LNCaP clone FGC (cell line): ENCODE measurements at regions not wholly inside any gene's neighbourhood (a gene's known extent, or its start where the extent isn't known, plus 50 kb on each side); places are given as distances from the start of the nearest gene placed in this dataset.
"Not testable (repeated sequence)": the region's sequence is repeated elsewhere in the genome, so short reads cannot be mapped to it uniquely, and the experiment has no call there.

Source experiments
- DNase-seq: peaks from one replicate; pipeline ENCODE4 v3.0.0-alpha.2; 2011; ENCODE audit warnings: low read depth
- H3K4me3 ChIP-seq: 2 replicates; pipeline ENCODE4 v1.5.1; 2011; ENCODE audit warnings: mild to moderate bottlenecking, low read depth, low read length, control low read depth
- TF ChIP-seq, protein P1 (sequence below): IDR thresholded peaks from 2 replicates; pipeline ENCODE4 v1.5.1; 2012; ENCODE audit warnings: mild to moderate bottlenecking; ENCODE audit not compliant: control insufficient read depth, insufficient read depth; ENCODE audit errors: extremely low read depth

DNA sequence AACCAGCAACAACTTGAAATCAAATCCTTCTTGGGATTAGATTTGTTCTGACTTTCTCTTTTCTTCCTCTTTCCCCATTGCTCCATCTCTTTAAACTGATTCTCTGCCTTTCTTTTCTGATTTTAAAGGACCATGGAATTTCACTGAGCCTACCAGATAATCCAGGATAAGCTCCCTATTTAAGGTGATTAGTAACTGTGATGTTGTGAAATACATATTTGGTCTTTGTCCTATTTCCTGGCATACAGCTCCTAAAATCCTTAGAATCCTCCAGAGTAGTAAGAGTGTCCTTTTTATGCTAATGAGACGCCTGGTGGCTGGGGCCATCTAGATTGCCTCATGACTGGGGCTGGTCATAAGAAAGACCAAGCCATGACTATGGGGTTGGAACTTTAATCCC is 236.9 kb downstream of the USP25 start:
- no peak for DNase-seq
- no peak overlapping the region for H3K4me3 ChIP-seq
- TF ChIP-seq, protein P1, sequence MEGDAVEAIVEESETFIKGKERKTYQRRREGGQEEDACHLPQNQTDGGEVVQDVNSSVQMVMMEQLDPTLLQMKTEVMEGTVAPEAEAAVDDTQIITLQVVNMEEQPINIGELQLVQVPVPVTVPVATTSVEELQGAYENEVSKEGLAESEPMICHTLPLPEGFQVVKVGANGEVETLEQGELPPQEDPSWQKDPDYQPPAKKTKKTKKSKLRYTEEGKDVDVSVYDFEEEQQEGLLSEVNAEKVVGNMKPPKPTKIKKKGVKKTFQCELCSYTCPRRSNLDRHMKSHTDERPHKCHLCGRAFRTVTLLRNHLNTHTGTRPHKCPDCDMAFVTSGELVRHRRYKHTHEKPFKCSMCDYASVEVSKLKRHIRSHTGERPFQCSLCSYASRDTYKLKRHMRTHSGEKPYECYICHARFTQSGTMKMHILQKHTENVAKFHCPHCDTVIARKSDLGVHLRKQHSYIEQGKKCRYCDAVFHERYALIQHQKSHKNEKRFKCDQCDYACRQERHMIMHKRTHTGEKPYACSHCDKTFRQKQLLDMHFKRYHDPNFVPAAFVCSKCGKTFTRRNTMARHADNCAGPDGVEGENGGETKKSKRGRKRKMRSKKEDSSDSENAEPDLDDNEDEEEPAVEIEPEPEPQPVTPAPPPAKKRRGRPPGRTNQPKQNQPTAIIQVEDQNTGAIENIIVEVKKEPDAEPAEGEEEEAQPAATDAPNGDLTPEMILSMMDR: no peak

DNA sequence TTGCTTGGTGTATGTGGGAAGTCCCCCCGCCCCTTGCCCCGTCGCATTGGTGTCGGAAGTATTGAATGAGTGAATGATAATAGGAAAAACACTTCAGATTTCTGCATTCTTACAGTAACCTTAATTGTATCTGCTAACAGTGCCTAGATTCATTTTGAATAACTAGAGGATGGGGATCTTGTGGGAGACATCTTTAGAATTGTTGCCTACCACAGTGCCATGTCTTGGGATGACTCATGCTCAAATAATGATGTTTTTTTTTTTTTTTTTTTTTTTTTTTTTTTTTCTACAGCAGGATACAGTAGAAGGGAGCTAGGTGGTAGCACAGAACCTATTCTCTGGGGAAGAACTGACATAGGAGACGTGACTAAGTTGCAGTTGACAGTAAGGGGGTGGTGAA is 237.9 kb downstream of the USP25 start:
- no peak for DNase-seq
- TF ChIP-seq, protein P1: no peak
- no peak overlapping the region for H3K4me3 ChIP-seq

DNA sequence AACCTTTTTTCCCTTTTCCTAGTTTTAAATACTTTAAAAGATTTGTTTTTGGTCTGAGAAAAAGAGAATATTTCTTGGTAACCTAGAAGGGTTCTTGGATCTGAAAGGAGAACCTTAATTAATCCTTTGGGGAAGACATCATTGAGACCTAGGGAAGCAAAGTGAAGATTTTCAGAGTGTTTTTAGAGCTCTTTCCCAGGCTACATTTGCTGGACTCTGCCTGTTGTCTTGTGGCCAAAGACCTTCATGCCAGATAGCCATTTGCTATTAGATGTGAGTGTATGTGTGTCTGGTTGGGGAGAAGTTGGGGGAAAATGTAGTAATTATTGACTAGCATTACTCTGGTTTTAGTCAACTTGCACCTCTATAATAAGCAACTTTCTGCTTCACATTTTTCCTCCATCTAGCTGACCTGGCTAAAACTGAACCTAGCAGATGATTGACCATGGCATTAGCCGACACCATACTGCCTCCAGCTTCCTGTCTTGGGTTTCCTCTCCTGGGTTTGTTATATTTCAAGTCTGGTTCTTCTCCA is 239.1 kb downstream of the USP25 start:
- TF ChIP-seq, protein P1: no peak
- no peak for DNase-seq

DNA sequence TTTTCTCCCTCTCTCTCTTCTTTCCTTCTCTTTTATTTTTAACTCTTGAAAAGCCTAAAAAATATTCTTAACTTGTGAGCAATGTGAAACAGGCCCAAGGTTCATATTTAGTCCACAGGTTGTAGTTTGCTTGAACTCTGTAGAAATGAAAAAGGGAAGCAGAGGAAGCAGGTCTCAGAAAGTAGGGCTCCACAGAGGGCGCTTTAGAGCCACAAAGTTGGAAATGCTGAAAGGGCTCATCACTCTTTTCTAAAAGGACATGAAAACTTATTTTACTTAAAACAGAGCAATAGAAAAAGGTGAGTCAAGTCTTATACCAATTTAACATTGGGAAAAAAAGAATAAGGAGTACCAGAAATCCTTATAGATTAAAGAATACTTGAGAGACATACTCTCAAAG is 247.0 kb downstream of the USP25 start:
- no peak for DNase-seq
- no peak overlapping the region for H3K4me3 ChIP-seq
- TF ChIP-seq, protein P1: peak; percentile 53

More for the DNA sequence above, 239.1 kb downstream of the USP25 start:
- H3K4me3 ChIP-seq: no peak overlapping the region

DNA sequence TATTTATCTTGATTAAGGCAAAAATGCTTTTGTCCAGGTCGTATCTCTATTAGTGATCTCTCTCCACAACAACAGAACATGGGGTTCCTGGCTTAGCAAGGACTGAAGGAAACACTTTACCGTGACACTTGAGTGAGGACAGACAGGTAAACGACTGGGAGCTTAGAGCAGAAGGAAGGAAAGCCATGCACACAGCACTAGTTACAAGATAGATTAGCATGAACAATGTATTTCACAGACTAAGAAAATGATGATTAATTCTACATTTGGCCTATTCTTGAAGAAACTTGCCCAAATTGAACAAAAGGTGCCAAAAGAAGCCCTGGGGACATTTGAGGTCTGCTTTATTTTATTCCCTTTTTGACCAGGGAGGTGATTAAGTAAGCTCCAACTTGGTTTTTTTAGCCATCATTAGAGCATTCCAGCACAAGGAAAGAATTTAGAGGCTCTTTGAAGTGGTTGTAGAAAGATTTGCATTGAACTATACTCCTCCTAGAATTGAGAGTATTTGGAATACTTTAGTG is 248.5 kb downstream of the USP25 start:
- H3K4me3 ChIP-seq: no peak overlapping the region
- TF ChIP-seq, protein P1: no peak
- DNase-seq: peak; percentile 95

DNA sequence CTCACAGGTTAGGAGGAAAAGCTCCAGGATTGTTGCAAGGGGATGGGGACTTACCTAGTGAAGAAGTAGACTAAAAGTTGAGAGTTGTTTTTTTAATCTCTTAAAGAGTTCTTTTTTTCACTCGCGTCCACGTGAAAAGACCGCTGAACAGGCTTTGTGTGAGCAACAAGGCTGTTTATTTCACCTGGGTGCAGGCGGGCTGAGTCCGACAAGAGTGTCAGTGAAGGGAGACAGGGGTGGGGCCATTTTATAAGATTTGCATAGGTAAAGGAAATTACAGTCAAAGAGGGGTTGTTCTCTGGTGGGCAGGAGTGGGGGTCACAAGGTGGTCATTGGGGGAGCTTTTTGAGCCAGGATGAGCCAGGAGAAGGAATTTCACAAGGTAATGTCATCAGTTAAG is 249.7 kb downstream of the USP25 start:
- DNase-seq, H3K4me3 ChIP-seq: not testable (repeated sequence)

DNA sequence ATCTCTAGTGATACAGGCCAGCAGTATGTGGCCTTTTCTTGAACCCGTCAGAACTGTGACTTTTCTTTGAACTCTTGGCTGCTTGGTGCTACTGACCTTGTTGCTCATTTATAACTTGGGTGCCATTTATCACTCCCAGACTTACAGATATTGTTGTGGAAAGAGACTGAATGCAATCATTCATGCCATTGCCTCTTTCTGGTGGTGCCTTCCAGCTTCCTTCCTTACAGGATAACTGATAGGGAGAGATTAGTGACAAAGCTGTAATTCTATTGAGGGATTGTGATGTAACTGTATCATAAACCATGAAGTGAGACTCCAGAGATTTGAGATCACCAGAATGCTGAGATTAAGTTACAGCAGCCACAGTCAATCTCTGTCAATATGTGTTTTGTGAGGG is 256.5 kb downstream of the USP25 start:
- no peak for DNase-seq

More for the DNA sequence above, 256.5 kb downstream of the USP25 start:
- TF ChIP-seq, protein P1: no peak
- no peak overlapping the region for H3K4me3 ChIP-seq
